ENCODE measurements at regions not wholly inside any gene's neighbourhood (a gene's known extent, or its start where the extent isn't known, plus 50 kb on each side); places are given as distances from the start of the nearest gene placed in this dataset.

DNA sequence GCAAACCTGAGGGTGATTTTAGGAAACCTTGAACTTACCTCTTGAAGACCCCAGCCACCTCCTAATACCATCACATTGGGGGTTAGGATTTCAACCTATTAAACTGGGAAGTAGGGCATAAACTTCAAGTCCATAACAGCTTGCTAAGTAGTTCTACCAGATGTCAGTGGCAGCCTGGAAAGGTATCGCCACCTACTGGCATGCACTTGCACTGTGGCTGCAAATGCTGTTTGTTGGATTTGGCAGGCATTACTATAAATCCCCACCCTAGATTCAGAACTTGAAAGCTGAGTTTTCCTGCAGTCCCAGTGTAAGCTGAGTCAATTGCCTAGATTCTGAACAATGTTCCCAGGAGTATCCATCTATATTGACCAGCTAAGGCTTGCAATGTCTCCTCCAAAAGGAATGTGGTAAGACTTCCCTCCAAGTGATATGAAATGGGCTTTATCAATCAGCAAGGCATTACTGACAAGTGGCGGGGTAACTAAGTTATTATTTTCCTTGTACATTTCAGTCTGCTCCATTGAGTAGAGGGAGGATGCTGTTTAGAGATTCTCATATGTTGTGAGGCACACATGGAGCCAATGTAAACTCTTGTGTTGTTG is 474.5 kb downstream of the PTPRC start:
- TF ChIP-seq, protein P1, sequence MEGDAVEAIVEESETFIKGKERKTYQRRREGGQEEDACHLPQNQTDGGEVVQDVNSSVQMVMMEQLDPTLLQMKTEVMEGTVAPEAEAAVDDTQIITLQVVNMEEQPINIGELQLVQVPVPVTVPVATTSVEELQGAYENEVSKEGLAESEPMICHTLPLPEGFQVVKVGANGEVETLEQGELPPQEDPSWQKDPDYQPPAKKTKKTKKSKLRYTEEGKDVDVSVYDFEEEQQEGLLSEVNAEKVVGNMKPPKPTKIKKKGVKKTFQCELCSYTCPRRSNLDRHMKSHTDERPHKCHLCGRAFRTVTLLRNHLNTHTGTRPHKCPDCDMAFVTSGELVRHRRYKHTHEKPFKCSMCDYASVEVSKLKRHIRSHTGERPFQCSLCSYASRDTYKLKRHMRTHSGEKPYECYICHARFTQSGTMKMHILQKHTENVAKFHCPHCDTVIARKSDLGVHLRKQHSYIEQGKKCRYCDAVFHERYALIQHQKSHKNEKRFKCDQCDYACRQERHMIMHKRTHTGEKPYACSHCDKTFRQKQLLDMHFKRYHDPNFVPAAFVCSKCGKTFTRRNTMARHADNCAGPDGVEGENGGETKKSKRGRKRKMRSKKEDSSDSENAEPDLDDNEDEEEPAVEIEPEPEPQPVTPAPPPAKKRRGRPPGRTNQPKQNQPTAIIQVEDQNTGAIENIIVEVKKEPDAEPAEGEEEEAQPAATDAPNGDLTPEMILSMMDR (IDR thresholded peaks at IDR 0.05), result peak in 4 of 6 experiments; percentile 36 to 52 (median 44)
- TF ChIP-seq POLR2A (IDR thresholded peaks at IDR 0.05), result no peak

Data from Peyer's patch (tissue), 4 donors.